HCT116 (cell line): ENCODE measurements at regions not wholly inside any gene's neighbourhood (a gene's known extent, or its start where the extent isn't known, plus 50 kb on each side); places are given as distances from the start of the nearest gene placed in this dataset.

Experiments
- CTCF ChIP-seq, 3 experiments: fragments of 200-600 bp in 1 of 3; sonication (generic) in 1 of 3; IDR thresholded peaks in 2 of 3; conservative IDR thresholded peaks in 1 of 3; 2 replicates each; pipeline ENCODE4 v1.5.1; 2012 to 2017; ENCODE audit warnings: low read depth in 2 of 3, low read length in 2 of 3, antibody characterized with exemption in 1 of 3, borderline replicate concordance in 1 of 3, control low read depth in 1 of 3, mild to moderate bottlenecking in 1 of 3, mixed read lengths in 1 of 3, mixed run types in 1 of 3, moderate library complexity in 1 of 3; ENCODE audit not compliant: insufficient read depth in 1 of 3
- ELF1 ChIP-seq: IDR thresholded peaks from 2 replicates; pipeline ENCODE4 v1.6.1; 2012; ENCODE audit warnings: low read depth, borderline replicate concordance
- POLR2A ChIP-seq: IDR thresholded peaks from 2 replicates; pipeline ENCODE4 v1.7.0; 2011; ENCODE audit warnings: borderline replicate concordance; ENCODE audit not compliant: insufficient read depth, insufficient read length; ENCODE audit errors: extremely low read depth
- POLR2AphosphoS5 ChIP-seq: IDR thresholded peaks from 2 replicates; pipeline ENCODE4 v1.6.1; 2011; ENCODE audit warnings: mild to moderate bottlenecking, low read depth, low read length, moderate library complexity
- REST ChIP-seq: IDR thresholded peaks from 2 replicates; pipeline ENCODE4 v1.6.1; 2012; ENCODE audit warnings: low read depth
- ZNF274 ChIP-seq: fragments of 200-500 bp; sonication (Bioruptor generic); IDR thresholded peaks from 2 replicates; pipeline ENCODE4 v1.6.1; 2014; ENCODE audit warnings: mild to moderate bottlenecking, low read depth, low read length, inconsistent platforms

GRCh38 chr2:215622837-215623236 is 187.0 kb upstream of the FN1 start:
- no peak for TF ChIP-seq POLR2A
- TF ChIP-seq POLR2AphosphoS5, result no peak
- no peak for TF ChIP-seq ZNF274
- no peak for TF ChIP-seq REST
- no peak for TF ChIP-seq CTCF (IDR thresholded peaks at IDR 0.05 in 2 of 3, conservative IDR thresholded peaks at IDR 0.05 in 1 of 3; ENCODE audit: borderline replicate concordance in 1 of 3, insufficient read depth in 1 of 3, low read depth in 2 of 3, low read length in 2 of 3)
- TF ChIP-seq ELF1, result no peak
